Right lobe of liver (tissue), 6 donors: ENCODE measurements at regions not wholly inside any gene's neighbourhood (a gene's known extent, or its start where the extent isn't known, plus 50 kb on each side); places are given as distances from the start of the nearest gene placed in this dataset.

Experiments used
- ATAC-seq, 4 donors: fragments of 200-7000 bp; cut with Tn5 transposase; one replicate each; pipeline ENCODE4 v1.9.1; 2020; ENCODE audit warnings: mild to moderate bottlenecking in 4 of 4, moderate library complexity in 4 of 4
- DNase-seq, 3 donors: peaks; one replicate each; pipeline ENCODE4 v3.0.0-alpha.2; 2020
- H3K27ac ChIP-seq, 3 donors: fragments of 200-600 bp; one replicate each; pipeline ENCODE4 v1.8.0; 2022
- H3K27me3 ChIP-seq, 2 donors: fragments of 200-600 bp; one replicate each; pipeline ENCODE4 v1.8.0; 2022
- H3K36me3 ChIP-seq, 4 donors: fragments of 200-600 bp; sonication (generic) in 1 of 4; one replicate each; pipeline versions ENCODE4 v1.5.1 to v1.8.0; 2017 to 2022; ENCODE audit warnings: control low read depth in 1 of 4
- H3K4me1 ChIP-seq, 4 donors: fragments of 200-600 bp; sonication (generic) in 1 of 4; one replicate each; pipeline versions ENCODE4 v1.5.1 to v1.8.0; 2017 to 2022; ENCODE audit warnings: control low read depth in 1 of 4
- H3K4me3 ChIP-seq, 3 donors: fragments of 200-600 bp; one replicate each; pipeline ENCODE4 v1.8.0; 2022
- H3K9me3 ChIP-seq, 4 donors: fragments of 200-600 bp; sonication (generic) in 1 of 4; one replicate each; pipeline versions ENCODE4 v1.5.1 to v1.8.0; 2017 to 2022; ENCODE audit warnings: control low read depth in 1 of 4
- CTCF ChIP-seq, 4 donors: fragments of 200-600 bp in 3 of 4; fragments of 450-650 bp in 1 of 4; IDR thresholded peaks; one replicate each; pipeline versions ENCODE4 v1.5.1 to v1.8.0; 2016 to 2022; ENCODE audit warnings: antibody characterized with exemption in 4 of 4, mild to moderate bottlenecking in 2 of 4
- POLR2A ChIP-seq: fragments of 450-650 bp; IDR thresholded peaks from one replicate; pipeline ENCODE4 v1.6.1; 2017; ENCODE audit warnings: antibody characterized with exemption, mild to moderate bottlenecking
- WGBS: methylation state at CpG from one replicate; pipeline ENCODE4 v1.1.6; 2018; ENCODE audit warnings: low coverage, low lambda C conversion rate; ENCODE audit not compliant: insufficient coverage; ENCODE audit errors: missing lambda C conversion rate; 5-methylcytosine and 5-hydroxymethylcytosine counted together
- intact Hi-C, 2 donors: fragments of 100-400 bp; cut with DNase I; formaldehyde crosslinking; loops; one replicate each; pipeline versions ENCODE4 v1.11.2 to v1.14.1; 2022
- donor health status: DM: no; HTN: yes; CAD: no.
- donor health status: DM: no; HTN: no; CAD: no.
- donor health status: DM: no; HTN: no; CAD: no.
- donor health status: DM: no; HTN: yes; CAD: no.
- donor health status: DM: no; HTN: yes; CAD: no.

- 55% methylated on average over 4 of the region's 4 CpGs for WGBS
- ATAC-seq, result no peak
Measured at GRCh38 chr9:99592834-99593574, 228.7 kb upstream of the NR4A3 start.

GRCh38 chr9:99593610-99594009 is 228.1 kb upstream of the NR4A3 start:
- no peak overlapping the region for H3K4me3 ChIP-seq
- intact Hi-C loops, result no loop called here
- H3K27ac ChIP-seq, result no peak overlapping the region
- no peaks in the 10 kb centered on the region for H3K9me3 ChIP-seq
- TF ChIP-seq CTCF (IDR thresholded peaks at IDR 0.05), result no peak
- no peak for TF ChIP-seq POLR2A
- WGBS, result 58% methylated on average over 2 of the region's 2 CpGs
- no peaks in the 10 kb centered on the region for H3K4me1 ChIP-seq
- ATAC-seq (no peak), DNase-seq (no peak)
- no peaks in the 10 kb centered on the region for H3K36me3 ChIP-seq
- H3K27me3 ChIP-seq, result no peaks in the 10 kb centered on the region

More at GRCh38 chr9:99592834-99593574, 228.7 kb upstream of the NR4A3 start:
- TF ChIP-seq POLR2A (no peak), CTCF (IDR thresholded peaks at IDR 0.05) (no peak)
- Histone ChIP-seq H3K27ac (no peak overlapping the region), H3K4me1 (no peaks in the 10 kb centered on the region), H3K9me3 (no peaks in the 10 kb centered on the region), H3K36me3 (no peaks in the 10 kb centered on the region), H3K27me3 (no peaks in the 10 kb centered on the region), H3K4me3 (no peak overlapping the region)
- intact Hi-C loops, result no loop called here
- DNase-seq, result no peak

- TF ChIP-seq CTCF (IDR thresholded peaks at IDR 0.05), result no peak
- no peak for TF ChIP-seq POLR2A
- Histone ChIP-seq H3K9me3 (no peaks in the 10 kb centered on the region), H3K27me3 (no peaks in the 10 kb centered on the region), H3K36me3 (no peaks in the 10 kb centered on the region), H3K4me3 (no peak overlapping the region), H3K4me1 (no peaks in the 10 kb centered on the region), H3K27ac (no peak overlapping the region)
- ATAC-seq (no peak), DNase-seq (no peak)
- intact Hi-C loops, result no loop called here
- WGBS, result 85% methylated on average over 4 of the region's 4 CpGs
Measured at GRCh38 chr9:99594056-99594780, 227.5 kb upstream of the NR4A3 start.

- WGBS, result 31% methylated on average over 5 of the region's 5 CpGs
- Histone ChIP-seq H3K36me3 (no peaks in the 10 kb centered on the region), H3K27ac (no peak overlapping the region), H3K9me3 (no peaks in the 10 kb centered on the region), H3K4me1 (no peaks in the 10 kb centered on the region), H3K4me3 (no peak overlapping the region), H3K27me3 (no peaks in the 10 kb centered on the region)
- no peak for DNase-seq
- intact Hi-C loops, result no loop called here
- ATAC-seq, result peak in 3 of 4 donors; percentile 32 to 64 (median 53)
- TF ChIP-seq CTCF (IDR thresholded peaks at IDR 0.05), result no peak
Measured at GRCh38 chr9:99595796-99596195, 225.9 kb upstream of the NR4A3 start.
